ENCODE measurements at regions not wholly inside any gene's neighbourhood (a gene's known extent, or its start where the extent isn't known, plus 50 kb on each side); places are given as distances from the start of the nearest gene placed in this dataset.

DNA sequence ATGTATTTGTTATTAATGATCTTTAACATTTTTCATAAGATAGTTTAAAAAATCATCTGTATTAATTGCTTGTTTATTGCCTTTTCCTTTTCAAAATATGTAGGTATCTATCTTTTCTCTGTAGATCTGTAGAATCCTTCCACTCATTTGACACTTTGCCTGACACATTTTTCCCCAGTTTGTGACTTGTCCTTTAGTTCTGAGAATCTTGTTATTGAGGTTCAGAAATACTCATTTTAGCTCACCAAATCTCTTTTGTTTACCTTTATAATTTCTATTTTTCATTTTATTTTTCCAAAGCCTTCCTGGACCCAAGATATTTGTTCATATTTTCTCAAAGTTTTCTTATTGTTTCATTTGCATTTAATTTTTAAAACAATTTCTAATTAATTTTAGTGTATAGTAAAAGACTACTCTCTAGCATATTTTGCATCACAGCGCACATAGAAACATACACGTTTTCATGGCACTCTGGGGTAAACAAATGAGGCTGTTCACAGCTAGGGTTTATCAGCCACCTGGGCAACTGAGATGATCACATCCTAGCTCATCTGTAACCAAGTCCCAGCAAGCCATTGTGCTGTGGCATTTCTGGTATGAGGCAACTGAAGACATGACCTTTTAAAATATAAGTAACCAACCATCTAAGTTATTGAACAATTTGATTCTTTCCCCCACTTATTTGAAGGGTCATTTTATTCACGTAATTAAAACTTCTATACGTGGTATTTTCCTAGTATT lies 275.7 kb downstream of the ADGB start:
- H3K36me3 ChIP-seq (ENCODE audit: control insufficient read depth in 2 of 3, insufficient read depth in 3 of 3, low read length in 3 of 3) = no peaks in the 10 kb centered on the region
- H3K9ac ChIP-seq (ENCODE audit: low read length in 3 of 3) = no peak overlapping the region
- no peaks in the 10 kb centered on the region for H3K9me3 ChIP-seq (ENCODE audit: control insufficient read depth in 2 of 3, insufficient read depth in 1 of 3, low read length in 3 of 3)
- no peak for FAIRE-seq
- peaks cover 0 to 9% (median 4%) of the 10 kb centered on the region in 3 donors for H3K4me1 ChIP-seq (ENCODE audit: control insufficient read depth in 2 of 3, insufficient read depth in 2 of 3, low read depth in 1 of 3, low read length in 3 of 3)
- intact Hi-C loops (cut with DNase I) = no loop called here
- TF ChIP-seq, protein P1, sequence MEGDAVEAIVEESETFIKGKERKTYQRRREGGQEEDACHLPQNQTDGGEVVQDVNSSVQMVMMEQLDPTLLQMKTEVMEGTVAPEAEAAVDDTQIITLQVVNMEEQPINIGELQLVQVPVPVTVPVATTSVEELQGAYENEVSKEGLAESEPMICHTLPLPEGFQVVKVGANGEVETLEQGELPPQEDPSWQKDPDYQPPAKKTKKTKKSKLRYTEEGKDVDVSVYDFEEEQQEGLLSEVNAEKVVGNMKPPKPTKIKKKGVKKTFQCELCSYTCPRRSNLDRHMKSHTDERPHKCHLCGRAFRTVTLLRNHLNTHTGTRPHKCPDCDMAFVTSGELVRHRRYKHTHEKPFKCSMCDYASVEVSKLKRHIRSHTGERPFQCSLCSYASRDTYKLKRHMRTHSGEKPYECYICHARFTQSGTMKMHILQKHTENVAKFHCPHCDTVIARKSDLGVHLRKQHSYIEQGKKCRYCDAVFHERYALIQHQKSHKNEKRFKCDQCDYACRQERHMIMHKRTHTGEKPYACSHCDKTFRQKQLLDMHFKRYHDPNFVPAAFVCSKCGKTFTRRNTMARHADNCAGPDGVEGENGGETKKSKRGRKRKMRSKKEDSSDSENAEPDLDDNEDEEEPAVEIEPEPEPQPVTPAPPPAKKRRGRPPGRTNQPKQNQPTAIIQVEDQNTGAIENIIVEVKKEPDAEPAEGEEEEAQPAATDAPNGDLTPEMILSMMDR (IDR thresholded peaks at IDR 0.05; ENCODE audit: borderline replicate concordance, extremely low read depth, insufficient read depth) = no peak
- no peak overlapping the region for H3K4me3 ChIP-seq (ENCODE audit: low read length in 3 of 3)
- H3K27me3 ChIP-seq (ENCODE audit: control insufficient read depth, insufficient read depth, low read length) = no peaks in the 10 kb centered on the region
- DNase-seq = no peak
- H3K27ac ChIP-seq (ENCODE audit: low read depth in 2 of 2, low read length in 2 of 2) = no peak overlapping the region

DNA sequence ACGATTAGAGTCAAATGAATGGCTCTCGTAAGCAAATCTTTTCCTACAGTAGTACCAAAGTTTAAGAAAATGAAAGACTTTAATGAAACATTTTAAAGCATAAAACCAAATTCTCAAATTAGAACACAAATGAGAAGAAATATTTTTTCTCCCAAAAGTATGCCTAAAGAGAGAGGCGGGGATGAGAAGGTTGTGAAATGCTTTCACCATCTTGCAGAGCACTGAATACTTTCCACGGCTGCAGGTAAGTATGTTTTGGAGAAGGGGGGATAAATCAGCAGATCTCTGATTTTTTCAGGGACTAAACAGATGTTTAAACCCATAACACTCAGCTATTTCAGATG lies 277.1 kb downstream of the ADGB start:
- Histone ChIP-seq H3K4me3 (ENCODE audit: low read length in 3 of 3) (no peak overlapping the region), H3K36me3 (ENCODE audit: control insufficient read depth in 2 of 3, insufficient read depth in 3 of 3, low read length in 3 of 3) (no peaks in the 10 kb centered on the region), H3K9ac (ENCODE audit: low read length in 3 of 3) (no peak overlapping the region), H3K27me3 (ENCODE audit: control insufficient read depth, insufficient read depth, low read length) (no peaks in the 10 kb centered on the region), H3K4me1 (ENCODE audit: control insufficient read depth in 2 of 3, insufficient read depth in 2 of 3, low read depth in 1 of 3, low read length in 3 of 3) (peaks cover 0 to 9% (median 4%) of the 10 kb centered on the region in 3 donors), H3K9me3 (ENCODE audit: control insufficient read depth in 2 of 3, insufficient read depth in 1 of 3, low read length in 3 of 3) (no peaks in the 10 kb centered on the region), H3K27ac (ENCODE audit: low read depth in 2 of 2, low read length in 2 of 2) (no peak overlapping the region)
- FAIRE-seq (no peak), DNase-seq (no peak)
- intact Hi-C loops (cut with DNase I) = no loop called here
- TF ChIP-seq, protein P1 (IDR thresholded peaks at IDR 0.05; ENCODE audit: borderline replicate concordance, extremely low read depth, insufficient read depth) = no peak

DNA sequence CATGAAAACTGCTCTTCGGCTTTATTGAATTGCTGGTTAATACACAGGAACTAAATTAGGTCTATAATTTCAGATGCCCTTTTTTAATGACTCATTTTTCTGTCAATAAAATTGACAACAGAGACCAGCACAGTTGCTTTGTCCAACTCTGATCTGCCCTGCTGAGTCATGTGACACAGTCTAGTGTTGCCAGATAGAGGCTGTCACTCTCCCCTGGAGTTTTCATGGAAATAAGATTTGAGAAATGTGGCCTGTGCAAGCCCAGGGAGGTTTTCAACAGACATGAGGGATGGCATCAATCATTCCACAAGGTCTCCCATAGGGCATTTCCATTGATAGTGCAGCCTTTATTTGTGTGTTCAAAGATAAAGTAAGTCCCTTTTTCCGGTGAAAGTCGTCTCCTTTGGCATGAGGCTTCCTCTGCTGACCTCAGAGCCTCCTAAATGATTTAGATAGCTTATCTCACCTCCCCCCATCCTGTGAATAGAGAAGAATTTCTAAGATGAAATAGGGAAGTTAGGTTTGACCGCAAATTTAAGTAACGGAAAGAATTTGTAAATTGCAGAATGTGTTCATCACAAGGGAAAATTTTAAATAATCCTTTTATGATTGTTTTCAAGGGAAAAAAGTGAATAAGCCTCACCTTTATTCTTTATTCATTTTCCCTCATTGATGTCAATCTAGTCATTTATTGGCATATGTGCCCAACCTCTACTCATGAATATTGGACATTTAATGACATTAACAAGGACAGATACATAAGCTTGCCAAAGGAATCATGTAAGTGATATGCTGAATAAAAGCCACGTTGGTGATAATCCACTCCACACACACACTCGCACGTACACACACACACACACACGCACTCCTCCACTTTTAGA lies 277.7 kb downstream of the ADGB start:
- no peak for DNase-seq
- H3K9ac ChIP-seq (ENCODE audit: low read length in 3 of 3) = no peak overlapping the region
- TF ChIP-seq, protein P1 (IDR thresholded peaks at IDR 0.05; ENCODE audit: borderline replicate concordance, extremely low read depth, insufficient read depth) = no peak
- peaks cover 0 to 9% (median 4%) of the 10 kb centered on the region in 3 donors for H3K4me1 ChIP-seq (ENCODE audit: control insufficient read depth in 2 of 3, insufficient read depth in 2 of 3, low read depth in 1 of 3, low read length in 3 of 3)
- no peaks in the 10 kb centered on the region for H3K27me3 ChIP-seq (ENCODE audit: control insufficient read depth, insufficient read depth, low read length)
- H3K36me3 ChIP-seq (ENCODE audit: control insufficient read depth in 2 of 3, insufficient read depth in 3 of 3, low read length in 3 of 3) = no peaks in the 10 kb centered on the region
- FAIRE-seq = no peak
- H3K9me3 ChIP-seq (ENCODE audit: control insufficient read depth in 2 of 3, insufficient read depth in 1 of 3, low read length in 3 of 3) = no peaks in the 10 kb centered on the region
- no peak overlapping the region for H3K4me3 ChIP-seq (ENCODE audit: low read length in 3 of 3)
- no peak overlapping the region for H3K27ac ChIP-seq (ENCODE audit: low read depth in 2 of 2, low read length in 2 of 2)
- intact Hi-C loops (cut with DNase I) = no loop called here
